CD14-positive monocyte (primary cell): ENCODE measurements at regions not wholly inside any gene's neighbourhood (a gene's known extent, or its start where the extent isn't known, plus 50 kb on each side); places are given as distances from the start of the nearest gene placed in this dataset.
A peak's percentile ranks its signal among the peaks of the same experiment; 100 is the strongest.

ENCODE experiments used
- DNase-seq, 3 donors: peaks; one replicate each; pipeline ENCODE4 v3.0.0-alpha.2; 2011 to 2022
- H2AFZ ChIP-seq: 2 replicates; pipeline ENCODE4 v1.6.0; 2012; ENCODE audit warnings: mild to moderate bottlenecking, low read depth, low read length, inconsistent platforms; ENCODE audit not compliant: insufficient read depth, poor library complexity, severe bottlenecking
- H3K27ac ChIP-seq, 2 donors: 1 replicate in 1 of 2; 2 replicates in 1 of 2; pipeline ENCODE4 v1.5.1; 2012 to 2013; ENCODE audit warnings: low read length in 2 of 2, control low read depth in 1 of 2, inconsistent platforms in 1 of 2, low read depth in 1 of 2, mild to moderate bottlenecking in 1 of 2
- H3K27me3 ChIP-seq, 2 donors: one replicate each; pipeline versions ENCODE4 v1.6.0 to v1.6.1; 2011 to 2013; ENCODE audit warnings: low read length in 2 of 2; ENCODE audit not compliant: control insufficient read depth in 2 of 2, insufficient read depth in 2 of 2
- H3K36me3 ChIP-seq, 2 donors: replicated peaks in 1 of 2; 1 replicate in 1 of 2; 2 replicates in 1 of 2; pipeline versions ENCODE4 v1.5.1 to v1.6.1; 2012 to 2013; ENCODE audit warnings: low read length in 2 of 2, control low read depth in 1 of 2, inconsistent platforms in 1 of 2, mild to moderate bottlenecking in 1 of 2; ENCODE audit not compliant: insufficient read depth in 2 of 2, control insufficient read depth in 1 of 2
- H3K4me1 ChIP-seq, 2 donors: 1 replicate in 1 of 2; 2 replicates in 1 of 2; pipeline versions ENCODE4 v1.5.1 to v1.6.1; 2012 to 2013; ENCODE audit warnings: low read length in 2 of 2, control low read depth in 1 of 2, inconsistent platforms in 1 of 2, mild to moderate bottlenecking in 1 of 2, moderate library complexity in 1 of 2; ENCODE audit not compliant: insufficient read depth in 2 of 2, control insufficient read depth in 1 of 2
- H3K4me2 ChIP-seq: replicated peaks from 2 replicates; pipeline ENCODE3; 2012; ENCODE audit warnings: low read length, moderate library complexity, mild to moderate bottlenecking; ENCODE audit not compliant: poor library complexity, severe bottlenecking; ENCODE audit errors: extremely low read depth
- H3K4me3 ChIP-seq, 3 experiments: fragments of 200-600 bp in 1 of 3; sonication (generic) in 1 of 3; replicated peaks in 1 of 3; 1 replicate in 2 of 3; 2 replicates in 1 of 3; pipeline ENCODE4 v1.5.1; 2011 to 2013; ENCODE audit warnings: low read length in 3 of 3, mild to moderate bottlenecking in 3 of 3, control low read depth in 2 of 3, low read depth in 2 of 3, inconsistent platforms in 1 of 3, moderate library complexity in 1 of 3
- H3K79me2 ChIP-seq: 2 replicates; pipeline ENCODE4 v1.6.0; 2012; ENCODE audit warnings: mild to moderate bottlenecking, control low read depth, inconsistent platforms, low read length, moderate library complexity; ENCODE audit not compliant: insufficient read depth
- H3K9ac ChIP-seq: 2 replicates; pipeline ENCODE4 v1.6.0; 2017; ENCODE audit warnings: low read length, mild to moderate bottlenecking; ENCODE audit not compliant: insufficient read depth, poor library complexity, severe bottlenecking
- H3K9me3 ChIP-seq, 2 donors: replicated peaks in 1 of 2; 1 replicate in 1 of 2; 2 replicates in 1 of 2; pipeline versions ENCODE4 v1.5.1 to v1.6.1; 2012 to 2013; ENCODE audit warnings: low read length in 2 of 2, control low read depth in 1 of 2; ENCODE audit not compliant: control insufficient read depth in 1 of 2, insufficient read depth in 1 of 2
- H4K20me1 ChIP-seq: 2 replicates; pipeline ENCODE4 v1.6.0; 2012; ENCODE audit warnings: mild to moderate bottlenecking, low read length, control low read depth, moderate library complexity; ENCODE audit not compliant: insufficient read depth
- H3K27ac Mint-ChIP-seq, 7 donors: one replicate each; pipeline ENCODE4 v1.8.0; 2020; ENCODE audit warnings: mild to moderate bottlenecking in 7 of 7, mixed read lengths in 7 of 7, moderate library complexity in 6 of 7, inconsistent platforms in 2 of 7
- H3K27me3 Mint-ChIP-seq, 3 donors: one replicate each; pipeline ENCODE4 v1.8.0; 2021 to 2022; ENCODE audit warnings: low read depth in 3 of 3, mild to moderate bottlenecking in 3 of 3, mixed read lengths in 3 of 3, moderate library complexity in 3 of 3, inconsistent platforms in 1 of 3
- H3K36me3 Mint-ChIP-seq, 2 donors: one replicate each; pipeline ENCODE4 v1.8.0; 2020; ENCODE audit warnings: mixed read lengths in 2 of 2, inconsistent platforms in 1 of 2, mild to moderate bottlenecking in 1 of 2
- H3K4me1 Mint-ChIP-seq: one replicate; pipeline ENCODE4 v1.8.0; 2020; ENCODE audit warnings: mild to moderate bottlenecking, mixed read lengths
- H3K4me3 Mint-ChIP-seq, 2 donors: one replicate each; pipeline ENCODE4 v1.8.0; 2020; ENCODE audit warnings: mild to moderate bottlenecking in 2 of 2, mixed read lengths in 2 of 2, moderate library complexity in 1 of 2
- H3K9me3 Mint-ChIP-seq, 7 donors: one replicate each; pipeline ENCODE4 v1.8.0; 2020 to 2022; ENCODE audit warnings: mixed read lengths in 7 of 7, mild to moderate bottlenecking in 6 of 7, moderate library complexity in 6 of 7, inconsistent platforms in 2 of 7
- WGBS: methylation state at CpG from one replicate; pipeline ENCODE4 v1.1.5; 2013; ENCODE audit warnings: missing lambda C conversion rate; ENCODE audit not compliant: insufficient coverage; 5-methylcytosine and 5-hydroxymethylcytosine counted together
- intact Hi-C, 2 donors: fragments of 100-400 bp; cut with micrococcal nuclease; formaldehyde crosslinking; loops; one replicate each; pipeline versions ENCODE4 v1.15.0 to v1.15.1; 2023
- TF ChIP-seq, protein P1 (sequence below): fragments of 200-600 bp; IDR thresholded peaks from one replicate; pipeline ENCODE4 v1.8.0; 2022; ENCODE audit warnings: antibody characterized with exemption, mild to moderate bottlenecking

DNA sequence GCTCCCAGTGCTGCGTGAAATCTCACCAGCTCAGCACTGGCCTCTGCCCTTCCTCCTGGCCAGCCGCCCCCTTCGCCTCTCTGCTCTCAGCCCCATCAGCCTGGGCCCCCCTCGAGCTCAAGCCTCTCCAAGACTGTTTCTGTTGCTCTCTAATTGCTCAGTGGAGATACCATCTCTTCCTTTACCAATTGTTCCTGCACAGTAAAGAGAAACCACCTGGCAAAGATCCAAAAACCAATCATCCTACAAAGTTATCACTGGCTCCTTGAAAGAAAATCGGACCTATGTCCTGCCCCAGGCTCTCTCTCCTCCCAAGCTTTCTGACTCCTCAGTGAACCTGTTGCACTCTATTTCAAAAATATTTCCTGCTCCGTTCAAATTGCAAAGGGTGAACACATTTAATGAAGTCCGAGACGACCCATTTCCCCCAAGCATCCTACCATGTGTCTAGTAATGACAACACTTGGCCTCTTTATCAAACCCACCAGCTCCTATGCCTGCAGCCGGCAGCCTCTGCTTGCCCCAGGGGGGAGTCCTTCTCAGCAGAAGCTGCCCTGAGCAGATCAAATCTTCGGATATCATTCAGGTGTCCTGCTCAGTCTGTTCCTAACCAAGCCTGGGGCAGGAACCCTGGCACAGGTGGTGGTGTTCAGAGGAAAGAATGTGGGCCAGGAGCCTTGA, 53.7 kb upstream of the FAM174B start:
- peaks cover 13% of the 10 kb centered on the region for H3K4me1 Mint-ChIP-seq
- intact Hi-C loops, result no loop called here
- no peak overlapping the region for H2AFZ ChIP-seq
- no peak overlapping the region for H3K9ac ChIP-seq
- no peaks in the 10 kb centered on the region for H3K36me3 ChIP-seq
- peaks cover 4 to 6% of the 10 kb centered on the region in 2 donors for H3K36me3 Mint-ChIP-seq
- TF ChIP-seq, protein P1, sequence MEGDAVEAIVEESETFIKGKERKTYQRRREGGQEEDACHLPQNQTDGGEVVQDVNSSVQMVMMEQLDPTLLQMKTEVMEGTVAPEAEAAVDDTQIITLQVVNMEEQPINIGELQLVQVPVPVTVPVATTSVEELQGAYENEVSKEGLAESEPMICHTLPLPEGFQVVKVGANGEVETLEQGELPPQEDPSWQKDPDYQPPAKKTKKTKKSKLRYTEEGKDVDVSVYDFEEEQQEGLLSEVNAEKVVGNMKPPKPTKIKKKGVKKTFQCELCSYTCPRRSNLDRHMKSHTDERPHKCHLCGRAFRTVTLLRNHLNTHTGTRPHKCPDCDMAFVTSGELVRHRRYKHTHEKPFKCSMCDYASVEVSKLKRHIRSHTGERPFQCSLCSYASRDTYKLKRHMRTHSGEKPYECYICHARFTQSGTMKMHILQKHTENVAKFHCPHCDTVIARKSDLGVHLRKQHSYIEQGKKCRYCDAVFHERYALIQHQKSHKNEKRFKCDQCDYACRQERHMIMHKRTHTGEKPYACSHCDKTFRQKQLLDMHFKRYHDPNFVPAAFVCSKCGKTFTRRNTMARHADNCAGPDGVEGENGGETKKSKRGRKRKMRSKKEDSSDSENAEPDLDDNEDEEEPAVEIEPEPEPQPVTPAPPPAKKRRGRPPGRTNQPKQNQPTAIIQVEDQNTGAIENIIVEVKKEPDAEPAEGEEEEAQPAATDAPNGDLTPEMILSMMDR, result no peak
- DNase-seq, result no peak
- no peak overlapping the region for H3K27ac Mint-ChIP-seq
- peaks cover 10 to 20% (median 11%) of the 10 kb centered on the region in 3 donors for H3K27me3 Mint-ChIP-seq
- H3K9me3 Mint-ChIP-seq, result peaks cover 0 to 3% (median 0%) of the 10 kb centered on the region in 7 donors
- H3K9me3 ChIP-seq, result no peaks in the 10 kb centered on the region
- H3K27me3 ChIP-seq, result peaks cover 6% of the 10 kb centered on the region in 2 donors
- H3K4me1 ChIP-seq, result peaks cover 3 to 4% of the 10 kb centered on the region in 2 donors
- H4K20me1 ChIP-seq, result no peaks in the 10 kb centered on the region
- H3K4me3 ChIP-seq, result no peak overlapping the region
- H3K4me3 Mint-ChIP-seq, result no peak overlapping the region
- no peak overlapping the region for H3K27ac ChIP-seq
- H3K79me2 ChIP-seq, result no peaks in the 10 kb centered on the region
- 14% methylated on average over 10 of the region's 10 CpGs for WGBS
- no peak overlapping the region for H3K4me2 ChIP-seq

DNA sequence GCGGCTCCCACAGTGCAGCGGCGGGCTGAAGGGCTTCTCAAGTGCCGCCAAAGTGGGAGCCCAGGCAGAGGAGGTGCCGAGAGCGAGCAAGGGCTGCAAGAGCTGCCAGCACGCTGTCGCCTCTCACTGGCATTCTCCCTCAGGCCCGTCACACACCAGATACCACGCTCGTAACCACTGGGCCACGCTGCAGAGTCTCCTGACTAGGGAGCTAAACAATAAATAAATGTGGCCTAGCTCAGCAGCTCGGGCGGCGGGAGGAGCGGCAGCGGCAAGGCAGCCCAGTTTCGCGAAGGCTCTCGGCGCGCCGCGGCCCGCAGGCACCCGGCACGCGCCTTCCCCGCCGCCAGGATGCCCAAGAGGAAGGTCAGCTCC, 55.9 kb upstream of the FAM174B start:
- H3K4me3 ChIP-seq, result no peak overlapping the region
- H3K27ac Mint-ChIP-seq, result no peak overlapping the region
- DNase-seq, result no peak
- no peak overlapping the region for H3K27ac ChIP-seq
- TF ChIP-seq, protein P1, result no peak
- peak overlapping the region in 1 of 2 donors; percentile 28 for H3K4me3 Mint-ChIP-seq
- H3K4me1 Mint-ChIP-seq, result peaks cover 17% of the 10 kb centered on the region
- no peaks in the 10 kb centered on the region for H3K79me2 ChIP-seq
- 96% methylated on average over 26 of the region's 30 CpGs for WGBS
- H3K36me3 ChIP-seq, result no peaks in the 10 kb centered on the region
- no peak overlapping the region for H3K4me2 ChIP-seq
- peaks cover 0 to 3% (median 0%) of the 10 kb centered on the region in 7 donors for H3K9me3 Mint-ChIP-seq
- intact Hi-C loops, result no loop called here
- peaks cover 11 to 21% (median 14%) of the 10 kb centered on the region in 3 donors for H3K27me3 Mint-ChIP-seq
- H3K9ac ChIP-seq, result no peak overlapping the region
- H4K20me1 ChIP-seq, result no peaks in the 10 kb centered on the region
- no peaks in the 10 kb centered on the region for H3K9me3 ChIP-seq
- peaks cover 6 to 7% of the 10 kb centered on the region in 2 donors for H3K27me3 ChIP-seq
- H3K36me3 Mint-ChIP-seq, result peaks cover 4 to 6% of the 10 kb centered on the region in 2 donors
- no peak overlapping the region for H2AFZ ChIP-seq
- H3K4me1 ChIP-seq, result peaks cover 4 to 12% of the 10 kb centered on the region in 2 donors
